ENCODE measurements at regions not wholly inside any gene's neighbourhood (a gene's known extent, or its start where the extent isn't known, plus 50 kb on each side); places are given as distances from the start of the nearest gene placed in this dataset.

DNA sequence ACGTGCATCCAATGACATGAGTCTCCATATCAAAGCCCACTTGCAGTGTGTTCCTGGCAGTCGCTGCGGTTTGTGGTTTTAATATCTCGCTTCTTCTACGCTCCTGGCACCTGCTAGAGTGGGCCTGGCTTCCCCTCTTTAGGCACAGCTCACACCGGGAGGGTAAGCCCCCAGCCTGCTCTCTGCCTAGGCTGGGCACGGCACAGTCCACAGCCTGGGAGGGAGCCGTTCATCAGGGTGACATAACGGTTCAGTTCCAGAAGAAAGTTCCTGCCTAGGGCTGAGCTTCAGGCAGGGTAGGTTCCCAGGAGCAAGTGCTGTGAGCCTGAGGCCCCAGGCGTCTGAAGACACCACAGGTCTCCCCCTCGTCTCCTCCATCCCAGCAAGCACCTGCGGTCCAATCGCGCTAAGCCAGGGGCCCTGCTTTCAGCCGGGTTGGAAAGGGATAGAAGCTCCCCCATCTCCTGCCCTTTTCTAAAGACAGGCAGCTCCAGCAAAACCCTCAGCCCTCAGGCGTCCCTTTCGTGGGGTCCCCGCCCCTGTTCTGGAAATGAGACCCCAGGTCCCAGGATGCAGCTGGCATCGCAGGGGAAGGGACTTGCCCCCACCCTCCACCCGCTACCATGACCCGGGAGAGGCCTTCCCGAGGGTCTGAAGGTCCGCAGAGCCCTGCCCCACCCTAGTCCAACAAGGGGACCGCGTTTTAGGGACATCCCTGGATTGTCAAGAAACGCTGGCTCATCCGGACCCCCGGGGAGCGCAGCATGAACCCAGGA lies 121.6 kb upstream of the ZNF507 start:
- TF ChIP-seq POLR2A (IDR thresholded peaks at IDR 0.05; ENCODE audit: low read depth, low read length) (no peak), TAF1 (IDR thresholded peaks at IDR 0.05; ENCODE audit: borderline replicate concordance, low read depth, low read length) (no peak)

Measured in GM12892 (cell line).